Tibial nerve (tissue), 4 donors: ENCODE measurements at regions not wholly inside any gene's neighbourhood (a gene's known extent, or its start where the extent isn't known, plus 50 kb on each side); places are given as distances from the start of the nearest gene placed in this dataset.

ENCODE experiments used
- DNase-seq, 2 donors: peaks; one replicate each; pipeline ENCODE4 v3.0.0-alpha.2; 2019; ENCODE audit warnings: low spot score in 2 of 2
- H3K27ac ChIP-seq, 4 donors: fragments of 200-600 bp; sonication (generic) in 3 of 4; one replicate each; pipeline ENCODE4 v1.5.1; 2017 to 2019; ENCODE audit warnings: mild to moderate bottlenecking in 1 of 4
- H3K27me3 ChIP-seq, 2 donors: fragments of 200-600 bp; sonication (generic) in 1 of 2; one replicate each; pipeline versions ENCODE4 v1.5.1 to v1.6.0; 2017 to 2019
- H3K36me3 ChIP-seq, 3 donors: fragments of 200-600 bp; sonication (generic); one replicate each; pipeline ENCODE4 v1.5.1; 2018 to 2019
- H3K4me1 ChIP-seq, 4 donors: fragments of 200-600 bp; sonication (generic) in 3 of 4; one replicate each; pipeline ENCODE4 v1.5.1; 2017 to 2019
- H3K4me3 ChIP-seq, 4 donors: fragments of 200-600 bp; sonication (generic) in 3 of 4; one replicate each; pipeline ENCODE4 v1.5.1; 2017 to 2019; ENCODE audit warnings: mild to moderate bottlenecking in 1 of 4, moderate library complexity in 1 of 4
- H3K9me3 ChIP-seq, 4 donors: fragments of 200-600 bp; sonication (generic) in 3 of 4; one replicate each; pipeline ENCODE4 v1.5.1; 2017 to 2019
- EP300 ChIP-seq, 2 donors: sonication (generic); formaldehyde crosslinking; IDR thresholded peaks; one replicate each; pipeline ENCODE4 v1.6.1; 2017; ENCODE audit warnings: antibody characterized with exemption in 2 of 2, mild to moderate bottlenecking in 1 of 2
- POLR2A ChIP-seq, 2 donors: fragments of 450-650 bp; IDR thresholded peaks; one replicate each; pipeline ENCODE4 v1.6.1; 2017; ENCODE audit warnings: antibody characterized with exemption in 2 of 2, mild to moderate bottlenecking in 2 of 2, moderate library complexity in 2 of 2
- whole genome bisulfite sequencing, 2 donors: methylation state at CpG; one replicate each; pipeline ENCODE4 v1.1.5; 2018; 5-methylcytosine and 5-hydroxymethylcytosine counted together
- TF ChIP-seq, protein P1 (sequence below), 5 experiments: fragments of 200-600 bp in 3 of 5; fragments of 450-650 bp in 2 of 5; sonication (generic) in 3 of 5; IDR thresholded peaks; one replicate each; pipeline ENCODE4 v1.5.1; 2016 to 2019; ENCODE audit warnings: antibody characterized with exemption in 5 of 5, mild to moderate bottlenecking in 3 of 5, moderate library complexity in 2 of 5

- no peak overlapping the region for H3K27ac ChIP-seq
- H3K27me3 ChIP-seq: no peaks in the 10 kb centered on the region
- no peak overlapping the region for H3K4me3 ChIP-seq
- TF ChIP-seq EP300 (IDR thresholded peaks at IDR 0.05) (no peak), POLR2A (IDR thresholded peaks at IDR 0.05) (no peak)
- TF ChIP-seq, protein P1, sequence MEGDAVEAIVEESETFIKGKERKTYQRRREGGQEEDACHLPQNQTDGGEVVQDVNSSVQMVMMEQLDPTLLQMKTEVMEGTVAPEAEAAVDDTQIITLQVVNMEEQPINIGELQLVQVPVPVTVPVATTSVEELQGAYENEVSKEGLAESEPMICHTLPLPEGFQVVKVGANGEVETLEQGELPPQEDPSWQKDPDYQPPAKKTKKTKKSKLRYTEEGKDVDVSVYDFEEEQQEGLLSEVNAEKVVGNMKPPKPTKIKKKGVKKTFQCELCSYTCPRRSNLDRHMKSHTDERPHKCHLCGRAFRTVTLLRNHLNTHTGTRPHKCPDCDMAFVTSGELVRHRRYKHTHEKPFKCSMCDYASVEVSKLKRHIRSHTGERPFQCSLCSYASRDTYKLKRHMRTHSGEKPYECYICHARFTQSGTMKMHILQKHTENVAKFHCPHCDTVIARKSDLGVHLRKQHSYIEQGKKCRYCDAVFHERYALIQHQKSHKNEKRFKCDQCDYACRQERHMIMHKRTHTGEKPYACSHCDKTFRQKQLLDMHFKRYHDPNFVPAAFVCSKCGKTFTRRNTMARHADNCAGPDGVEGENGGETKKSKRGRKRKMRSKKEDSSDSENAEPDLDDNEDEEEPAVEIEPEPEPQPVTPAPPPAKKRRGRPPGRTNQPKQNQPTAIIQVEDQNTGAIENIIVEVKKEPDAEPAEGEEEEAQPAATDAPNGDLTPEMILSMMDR (IDR thresholded peaks at IDR 0.05): no peak
- no peaks in the 10 kb centered on the region for H3K9me3 ChIP-seq
- H3K4me1 ChIP-seq: no peaks in the 10 kb centered on the region
- WGBS, 2 donors: 48 to 53% methylated on average over 2 of the region's 2 CpGs
- no peak for DNase-seq
- H3K36me3 ChIP-seq: no peaks in the 10 kb centered on the region
Observed at GRCh38 chr9:99416007-99416406, 193.9 kb downstream of the SEC61B start.

DNA sequence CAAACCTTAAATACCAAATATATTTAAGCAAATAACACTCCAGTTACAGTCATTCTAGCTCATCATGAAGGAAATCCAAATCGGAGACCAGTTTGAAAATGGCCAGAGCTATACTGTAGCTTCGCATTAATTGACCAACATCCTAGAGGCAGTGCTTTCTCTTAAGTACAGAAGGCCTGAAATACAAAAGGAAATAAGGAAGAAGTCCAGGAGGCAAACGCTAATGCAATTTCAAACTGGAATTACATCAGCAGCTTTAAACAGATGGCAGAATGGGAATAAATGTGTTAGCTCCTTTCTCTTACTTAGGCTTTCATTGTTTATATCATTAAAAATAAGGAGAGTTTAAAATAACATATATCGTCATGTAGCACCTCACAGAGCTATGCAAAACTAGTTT is 197.0 kb downstream of the SEC61B start:
- Histone ChIP-seq H3K36me3 (no peaks in the 10 kb centered on the region), H3K4me3 (no peak overlapping the region), H3K27me3 (no peaks in the 10 kb centered on the region), H3K4me1 (no peaks in the 10 kb centered on the region), H3K27ac (no peak overlapping the region), H3K9me3 (no peaks in the 10 kb centered on the region)
- TF ChIP-seq, protein P1 (IDR thresholded peaks at IDR 0.05): no peak
- TF ChIP-seq EP300 (IDR thresholded peaks at IDR 0.05) (no peak), POLR2A (IDR thresholded peaks at IDR 0.05) (no peak)
- WGBS, 2 donors: 69 to 74% methylated on average over 4 of the region's 4 CpGs
- no peak for DNase-seq

- no peaks in the 10 kb centered on the region for H3K4me1 ChIP-seq
- no peak for DNase-seq
- H3K27ac ChIP-seq: no peak overlapping the region
- no peaks in the 10 kb centered on the region for H3K9me3 ChIP-seq
- no peak overlapping the region for H3K4me3 ChIP-seq
- TF ChIP-seq POLR2A (IDR thresholded peaks at IDR 0.05) (no peak), EP300 (IDR thresholded peaks at IDR 0.05) (no peak)
- TF ChIP-seq, protein P1 (IDR thresholded peaks at IDR 0.05): no peak
- WGBS, 2 donors: 74 to 78% methylated on average over 4 of the region's 4 CpGs
- no peaks in the 10 kb centered on the region for H3K27me3 ChIP-seq
- no peaks in the 10 kb centered on the region for H3K36me3 ChIP-seq
Observed at GRCh38 chr9:99421369-99421768, 199.3 kb downstream of the SEC61B start.

DNA sequence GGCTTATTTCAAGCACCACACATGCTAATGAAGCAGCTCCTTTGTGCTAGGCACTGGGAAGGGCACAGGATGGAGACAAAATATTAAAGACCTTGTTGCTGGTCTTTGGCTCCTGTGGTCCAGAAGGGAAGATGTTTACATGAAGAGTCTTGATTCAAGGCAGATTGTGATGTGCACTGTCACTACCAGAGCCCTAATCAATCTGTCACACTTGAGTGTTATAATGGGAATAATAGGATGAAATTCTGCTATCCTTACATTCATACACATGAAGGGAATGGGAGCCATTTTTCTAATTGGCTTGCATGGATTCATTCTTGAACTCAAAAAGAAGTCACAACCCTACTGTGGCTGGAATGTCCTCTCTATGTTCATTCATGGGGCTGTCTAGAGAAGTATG is 203.0 kb downstream of the SEC61B start:
- no peaks in the 10 kb centered on the region for H3K36me3 ChIP-seq
- H3K4me1 ChIP-seq: no peaks in the 10 kb centered on the region
- no peaks in the 10 kb centered on the region for H3K9me3 ChIP-seq
- TF ChIP-seq, protein P1 (IDR thresholded peaks at IDR 0.05): no peak
- no peak for TF ChIP-seq EP300 (IDR thresholded peaks at IDR 0.05)
- no peak for TF ChIP-seq POLR2A (IDR thresholded peaks at IDR 0.05)
- no peak overlapping the region for H3K4me3 ChIP-seq
- no peaks in the 10 kb centered on the region for H3K27me3 ChIP-seq
- no peak overlapping the region for H3K27ac ChIP-seq
- DNase-seq: no peak

- H3K27me3 ChIP-seq: no peaks in the 10 kb centered on the region
- H3K9me3 ChIP-seq: no peaks in the 10 kb centered on the region
- H3K4me1 ChIP-seq: peaks cover 0 to 5% (median 0%) of the 10 kb centered on the region in 4 donors
- WGBS, 2 donors: 44 to 56% methylated on average over 1 of the region's 1 CpG
- TF ChIP-seq EP300 (IDR thresholded peaks at IDR 0.05) (no peak), POLR2A (IDR thresholded peaks at IDR 0.05) (no peak)
- TF ChIP-seq, protein P1 (IDR thresholded peaks at IDR 0.05): no peak
- H3K36me3 ChIP-seq: no peaks in the 10 kb centered on the region
- H3K4me3 ChIP-seq: no peak overlapping the region
- H3K27ac ChIP-seq: no peak overlapping the region
- no peak for DNase-seq
Observed at GRCh38 chr9:99425923-99426842, 204.1 kb downstream of the SEC61B start.
